ENCODE measurements at regions not wholly inside any gene's neighbourhood (a gene's known extent, or its start where the extent isn't known, plus 50 kb on each side); places are given as distances from the start of the nearest gene placed in this dataset.

GRCh38 chr1:65596768-65597167 is 176.3 kb downstream of the LEPR start:
- H3K27ac Mint-ChIP-seq, result no peak overlapping the region
- Histone ChIP-seq H3F3A (replicated peaks; ENCODE audit: low read depth) (no peaks in the 10 kb centered on the region), H3K4me3 (no peak overlapping the region), H2AFZ (no peak overlapping the region), H4K20me1 (replicated peaks; ENCODE audit: insufficient read depth) (no peaks in the 10 kb centered on the region), H3K27ac (ENCODE audit: low read depth) (no peak overlapping the region), H3K9me2 (ENCODE audit: insufficient read depth) (no peaks in the 10 kb centered on the region), H3K4me1 (ENCODE audit: insufficient read depth) (no peaks in the 10 kb centered on the region; the same call in 1 of the 2 replicates), H3K4me2 (no peak overlapping the region), H3K79me2 (replicated peaks; ENCODE audit: insufficient read depth) (no peaks in the 10 kb centered on the region), H3K36me3 (ENCODE audit: insufficient read depth) (no peaks in the 10 kb centered on the region), H3K27me3 (ENCODE audit: insufficient read depth) (no peaks in the 10 kb centered on the region)
- H3K9me3 Mint-ChIP-seq, result no peaks in the 10 kb centered on the region
- ATAC-seq (no peak), DNase-seq (ENCODE audit: low spot score) (no peak)
- no peaks in the 10 kb centered on the region for H3K27me3 Mint-ChIP-seq (ENCODE audit: insufficient read depth, low read depth, poor library complexity)
- H3K36me3 Mint-ChIP-seq (ENCODE audit: low read depth), result no peaks in the 10 kb centered on the region
- no peak overlapping the region for H3K4me3 Mint-ChIP-seq
- no peak for TF ChIP-seq JUNB (IDR thresholded peaks at IDR 0.05; ENCODE audit: unreplicated experiment)
- no peak for TF ChIP-seq POLR2AphosphoS5 (IDR thresholded peaks at IDR 0.05; ENCODE audit: low read depth)
- TF ChIP-seq EZH2phosphoT487 (IDR thresholded peaks at IDR 0.05; ENCODE audit: unreplicated experiment), result no peak
- TF ChIP-seq CREB1 (CRISPR knock-in tag; IDR thresholded peaks at IDR 0.05; ENCODE audit: low read depth), result no peak
- TF ChIP-seq EZH2 (IDR thresholded peaks at IDR 0.05; ENCODE audit: low read depth, unreplicated experiment), result no peak
- TF ChIP-seq, protein P1, sequence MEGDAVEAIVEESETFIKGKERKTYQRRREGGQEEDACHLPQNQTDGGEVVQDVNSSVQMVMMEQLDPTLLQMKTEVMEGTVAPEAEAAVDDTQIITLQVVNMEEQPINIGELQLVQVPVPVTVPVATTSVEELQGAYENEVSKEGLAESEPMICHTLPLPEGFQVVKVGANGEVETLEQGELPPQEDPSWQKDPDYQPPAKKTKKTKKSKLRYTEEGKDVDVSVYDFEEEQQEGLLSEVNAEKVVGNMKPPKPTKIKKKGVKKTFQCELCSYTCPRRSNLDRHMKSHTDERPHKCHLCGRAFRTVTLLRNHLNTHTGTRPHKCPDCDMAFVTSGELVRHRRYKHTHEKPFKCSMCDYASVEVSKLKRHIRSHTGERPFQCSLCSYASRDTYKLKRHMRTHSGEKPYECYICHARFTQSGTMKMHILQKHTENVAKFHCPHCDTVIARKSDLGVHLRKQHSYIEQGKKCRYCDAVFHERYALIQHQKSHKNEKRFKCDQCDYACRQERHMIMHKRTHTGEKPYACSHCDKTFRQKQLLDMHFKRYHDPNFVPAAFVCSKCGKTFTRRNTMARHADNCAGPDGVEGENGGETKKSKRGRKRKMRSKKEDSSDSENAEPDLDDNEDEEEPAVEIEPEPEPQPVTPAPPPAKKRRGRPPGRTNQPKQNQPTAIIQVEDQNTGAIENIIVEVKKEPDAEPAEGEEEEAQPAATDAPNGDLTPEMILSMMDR (conservative IDR thresholded peaks at IDR 0.05; ENCODE audit: low read depth in 2 of 2), result no peak
- TF ChIP-seq, protein P2, sequence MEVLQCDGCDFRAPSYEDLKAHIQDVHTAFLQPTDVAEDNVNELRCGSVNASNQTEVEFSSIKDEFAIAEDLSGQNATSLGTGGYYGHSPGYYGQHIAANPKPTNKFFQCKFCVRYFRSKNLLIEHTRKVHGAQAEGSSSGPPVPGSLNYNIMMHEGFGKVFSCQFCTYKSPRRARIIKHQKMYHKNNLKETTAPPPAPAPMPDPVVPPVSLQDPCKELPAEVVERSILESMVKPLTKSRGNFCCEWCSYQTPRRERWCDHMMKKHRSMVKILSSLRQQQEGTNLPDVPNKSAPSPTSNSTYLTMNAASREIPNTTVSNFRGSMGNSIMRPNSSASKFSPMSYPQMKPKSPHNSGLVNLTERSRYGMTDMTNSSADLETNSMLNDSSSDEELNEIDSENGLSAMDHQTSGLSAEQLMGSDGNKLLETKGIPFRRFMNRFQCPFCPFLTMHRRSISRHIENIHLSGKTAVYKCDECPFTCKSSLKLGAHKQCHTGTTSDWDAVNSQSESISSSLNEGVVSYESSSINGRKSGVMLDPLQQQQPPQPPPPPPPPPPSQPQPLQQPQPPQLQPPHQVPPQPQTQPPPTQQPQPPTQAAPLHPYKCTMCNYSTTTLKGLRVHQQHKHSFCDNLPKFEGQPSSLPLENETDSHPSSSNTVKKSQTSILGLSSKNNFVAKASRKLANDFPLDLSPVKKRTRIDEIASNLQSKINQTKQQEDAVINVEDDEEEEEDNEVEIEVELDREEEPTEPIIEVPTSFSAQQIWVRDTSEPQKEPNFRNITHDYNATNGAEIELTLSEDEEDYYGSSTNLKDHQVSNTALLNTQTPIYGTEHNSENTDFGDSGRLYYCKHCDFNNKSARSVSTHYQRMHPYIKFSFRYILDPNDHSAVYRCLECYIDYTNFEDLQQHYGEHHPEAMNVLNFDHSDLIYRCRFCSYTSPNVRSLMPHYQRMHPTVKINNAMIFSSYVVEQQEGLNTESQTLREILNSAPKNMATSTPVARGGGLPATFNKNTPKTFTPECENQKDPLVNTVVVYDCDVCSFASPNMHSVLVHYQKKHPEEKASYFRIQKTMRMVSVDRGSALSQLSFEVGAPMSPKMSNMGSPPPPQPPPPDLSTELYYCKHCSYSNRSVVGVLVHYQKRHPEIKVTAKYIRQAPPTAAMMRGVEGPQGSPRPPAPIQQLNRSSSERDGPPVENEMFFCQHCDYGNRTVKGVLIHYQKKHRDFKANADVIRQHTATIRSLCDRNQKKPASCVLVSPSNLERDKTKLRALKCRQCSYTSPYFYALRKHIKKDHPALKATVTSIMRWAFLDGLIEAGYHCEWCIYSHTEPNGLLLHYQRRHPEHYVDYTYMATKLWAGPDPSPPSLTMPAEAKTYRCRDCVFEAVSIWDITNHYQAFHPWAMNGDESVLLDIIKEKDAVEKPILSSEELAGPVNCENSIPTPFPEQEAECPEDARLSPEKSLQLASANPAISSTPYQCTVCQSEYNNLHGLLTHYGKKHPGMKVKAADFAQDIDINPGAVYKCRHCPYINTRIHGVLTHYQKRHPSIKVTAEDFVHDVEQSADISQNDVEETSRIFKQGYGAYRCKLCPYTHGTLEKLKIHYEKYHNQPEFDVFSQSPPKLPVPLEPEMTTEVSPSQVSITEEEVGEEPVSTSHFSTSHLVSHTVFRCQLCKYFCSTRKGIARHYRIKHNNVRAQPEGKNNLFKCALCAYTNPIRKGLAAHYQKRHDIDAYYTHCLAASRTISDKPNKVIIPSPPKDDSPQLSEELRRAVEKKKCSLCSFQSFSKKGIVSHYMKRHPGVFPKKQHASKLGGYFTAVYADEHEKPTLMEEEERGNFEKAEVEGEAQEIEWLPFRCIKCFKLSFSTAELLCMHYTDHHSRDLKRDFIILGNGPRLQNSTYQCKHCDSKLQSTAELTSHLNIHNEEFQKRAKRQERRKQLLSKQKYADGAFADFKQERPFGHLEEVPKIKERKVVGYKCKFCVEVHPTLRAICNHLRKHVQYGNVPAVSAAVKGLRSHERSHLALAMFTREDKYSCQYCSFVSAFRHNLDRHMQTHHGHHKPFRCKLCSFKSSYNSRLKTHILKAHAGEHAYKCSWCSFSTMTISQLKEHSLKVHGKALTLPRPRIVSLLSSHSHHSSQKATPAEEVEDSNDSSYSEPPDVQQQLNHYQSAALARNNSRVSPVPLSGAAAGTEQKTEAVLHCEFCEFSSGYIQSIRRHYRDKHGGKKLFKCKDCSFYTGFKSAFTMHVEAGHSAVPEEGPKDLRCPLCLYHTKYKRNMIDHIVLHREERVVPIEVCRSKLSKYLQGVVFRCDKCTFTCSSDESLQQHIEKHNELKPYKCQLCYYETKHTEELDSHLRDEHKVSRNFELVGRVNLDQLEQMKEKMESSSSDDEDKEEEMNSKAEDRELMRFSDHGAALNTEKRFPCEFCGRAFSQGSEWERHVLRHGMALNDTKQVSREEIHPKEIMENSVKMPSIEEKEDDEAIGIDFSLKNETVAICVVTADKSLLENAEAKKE (CRISPR knock-in tag; IDR thresholded peaks at IDR 0.05), result no peak
- TF ChIP-seq, protein P3, sequence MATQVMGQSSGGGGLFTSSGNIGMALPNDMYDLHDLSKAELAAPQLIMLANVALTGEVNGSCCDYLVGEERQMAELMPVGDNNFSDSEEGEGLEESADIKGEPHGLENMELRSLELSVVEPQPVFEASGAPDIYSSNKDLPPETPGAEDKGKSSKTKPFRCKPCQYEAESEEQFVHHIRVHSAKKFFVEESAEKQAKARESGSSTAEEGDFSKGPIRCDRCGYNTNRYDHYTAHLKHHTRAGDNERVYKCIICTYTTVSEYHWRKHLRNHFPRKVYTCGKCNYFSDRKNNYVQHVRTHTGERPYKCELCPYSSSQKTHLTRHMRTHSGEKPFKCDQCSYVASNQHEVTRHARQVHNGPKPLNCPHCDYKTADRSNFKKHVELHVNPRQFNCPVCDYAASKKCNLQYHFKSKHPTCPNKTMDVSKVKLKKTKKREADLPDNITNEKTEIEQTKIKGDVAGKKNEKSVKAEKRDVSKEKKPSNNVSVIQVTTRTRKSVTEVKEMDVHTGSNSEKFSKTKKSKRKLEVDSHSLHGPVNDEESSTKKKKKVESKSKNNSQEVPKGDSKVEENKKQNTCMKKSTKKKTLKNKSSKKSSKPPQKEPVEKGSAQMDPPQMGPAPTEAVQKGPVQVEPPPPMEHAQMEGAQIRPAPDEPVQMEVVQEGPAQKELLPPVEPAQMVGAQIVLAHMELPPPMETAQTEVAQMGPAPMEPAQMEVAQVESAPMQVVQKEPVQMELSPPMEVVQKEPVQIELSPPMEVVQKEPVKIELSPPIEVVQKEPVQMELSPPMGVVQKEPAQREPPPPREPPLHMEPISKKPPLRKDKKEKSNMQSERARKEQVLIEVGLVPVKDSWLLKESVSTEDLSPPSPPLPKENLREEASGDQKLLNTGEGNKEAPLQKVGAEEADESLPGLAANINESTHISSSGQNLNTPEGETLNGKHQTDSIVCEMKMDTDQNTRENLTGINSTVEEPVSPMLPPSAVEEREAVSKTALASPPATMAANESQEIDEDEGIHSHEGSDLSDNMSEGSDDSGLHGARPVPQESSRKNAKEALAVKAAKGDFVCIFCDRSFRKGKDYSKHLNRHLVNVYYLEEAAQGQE (IDR thresholded peaks at IDR 0.05; ENCODE audit: unreplicated experiment), result no peak
- TF ChIP-seq ZNF331 (CRISPR knock-in tag; IDR thresholded peaks at IDR 0.05; ENCODE audit: low read depth), result no peak
- no peak for TF ChIP-seq ZNF114 (CRISPR knock-in tag; IDR thresholded peaks at IDR 0.05)
- TF ChIP-seq NANOG (IDR thresholded peaks at IDR 0.05; ENCODE audit: borderline replicate concordance), result no peak
- no peak for TF ChIP-seq STAT1 (IDR thresholded peaks at IDR 0.05; ENCODE audit: unreplicated experiment)
- TF ChIP-seq, protein P4, sequence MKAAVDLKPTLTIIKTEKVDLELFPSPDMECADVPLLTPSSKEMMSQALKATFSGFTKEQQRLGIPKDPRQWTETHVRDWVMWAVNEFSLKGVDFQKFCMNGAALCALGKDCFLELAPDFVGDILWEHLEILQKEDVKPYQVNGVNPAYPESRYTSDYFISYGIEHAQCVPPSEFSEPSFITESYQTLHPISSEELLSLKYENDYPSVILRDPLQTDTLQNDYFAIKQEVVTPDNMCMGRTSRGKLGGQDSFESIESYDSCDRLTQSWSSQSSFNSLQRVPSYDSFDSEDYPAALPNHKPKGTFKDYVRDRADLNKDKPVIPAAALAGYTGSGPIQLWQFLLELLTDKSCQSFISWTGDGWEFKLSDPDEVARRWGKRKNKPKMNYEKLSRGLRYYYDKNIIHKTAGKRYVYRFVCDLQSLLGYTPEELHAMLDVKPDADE (IDR thresholded peaks at IDR 0.05), result no peak
- H3K4me1 Mint-ChIP-seq, result 0 out of 3 replicates have a peak, but pooled peaks cover 5% of the 10 kb centered on the region
